ENCODE measurements at regions not wholly inside any gene's neighbourhood (a gene's known extent, or its start where the extent isn't known, plus 50 kb on each side); places are given as distances from the start of the nearest gene placed in this dataset.

- no peaks in the 10 kb centered on the region for H3K27me3 ChIP-seq (ENCODE audit: low read length)
- no peak overlapping the region for H2AFZ ChIP-seq (ENCODE audit: low read depth, low read length, severe bottlenecking)
- H3K4me2 ChIP-seq (ENCODE audit: low read depth, low read length, poor library complexity, severe bottlenecking), result no peak overlapping the region
- H3K27ac ChIP-seq (ENCODE audit: low read depth, low read length), result no peak overlapping the region
- no peaks in the 10 kb centered on the region for H3K79me2 ChIP-seq (ENCODE audit: insufficient read depth, low read length)
- no peaks in the 10 kb centered on the region for H3K9me3 ChIP-seq (ENCODE audit: insufficient read depth, low read length)
- H3K9ac ChIP-seq (ENCODE audit: low read length), result no peak overlapping the region
- H3K4me3 ChIP-seq (ENCODE audit: insufficient read depth, low read length, poor library complexity, severe bottlenecking), result no peak overlapping the region
- H3K9me2 ChIP-seq (replicated peaks; ENCODE audit: insufficient read depth, low read length), result no peaks in the 10 kb centered on the region
- H3K36me3 ChIP-seq (ENCODE audit: low read length), result no peaks in the 10 kb centered on the region
- TF ChIP-seq EZH2phosphoT487 (conservative IDR thresholded peaks at IDR 0.05; ENCODE audit: low read length), result no peak
- TF ChIP-seq CTCF (IDR thresholded peaks at IDR 0.05; ENCODE audit: insufficient read depth, low read length, poor library complexity, severe bottlenecking), result no peak
- no peaks in the 10 kb centered on the region for H4K20me1 ChIP-seq (ENCODE audit: low read depth, low read length)
- H3F3A ChIP-seq (ENCODE audit: insufficient read depth), result no peaks in the 10 kb centered on the region
Observed at GRCh38 chr9:22649384-22649783, 202.8 kb downstream of the DMRTA1 start.

GRCh38 chr9:22650145-22650544 lies 203.5 kb downstream of the DMRTA1 start:
- Histone ChIP-seq H3K9me3 (ENCODE audit: insufficient read depth, low read length) (no peaks in the 10 kb centered on the region), H2AFZ (ENCODE audit: low read depth, low read length, severe bottlenecking) (no peak overlapping the region), H3F3A (ENCODE audit: insufficient read depth) (no peaks in the 10 kb centered on the region)

GRCh38 chr9:22650946-22651345 lies 204.3 kb downstream of the DMRTA1 start:
- no peak overlapping the region for H3K27ac ChIP-seq (ENCODE audit: low read depth, low read length)
- H4K20me1 ChIP-seq (ENCODE audit: low read depth, low read length), result no peaks in the 10 kb centered on the region
- no peaks in the 10 kb centered on the region for H3K9me2 ChIP-seq (replicated peaks; ENCODE audit: insufficient read depth, low read length)
- no peaks in the 10 kb centered on the region for H3K36me3 ChIP-seq (ENCODE audit: low read length)
- no peaks in the 10 kb centered on the region for H3K27me3 ChIP-seq (ENCODE audit: low read length)
- TF ChIP-seq CTCF (IDR thresholded peaks at IDR 0.05; ENCODE audit: insufficient read depth, low read length, poor library complexity, severe bottlenecking), result no peak
- TF ChIP-seq EZH2phosphoT487 (conservative IDR thresholded peaks at IDR 0.05; ENCODE audit: low read length), result no peak
- no peak overlapping the region for H3K9ac ChIP-seq (ENCODE audit: low read length)
- no peaks in the 10 kb centered on the region for H3F3A ChIP-seq (ENCODE audit: insufficient read depth)
- H3K4me3 ChIP-seq (ENCODE audit: insufficient read depth, low read length, poor library complexity, severe bottlenecking), result no peak overlapping the region
- H2AFZ ChIP-seq (ENCODE audit: low read depth, low read length, severe bottlenecking), result no peak overlapping the region
- no peak overlapping the region for H3K4me2 ChIP-seq (ENCODE audit: low read depth, low read length, poor library complexity, severe bottlenecking)
- H3K9me3 ChIP-seq (ENCODE audit: insufficient read depth, low read length), result no peaks in the 10 kb centered on the region
- H3K79me2 ChIP-seq (ENCODE audit: insufficient read depth, low read length), result no peaks in the 10 kb centered on the region

More at GRCh38 chr9:22650145-22650544, 203.5 kb downstream of the DMRTA1 start:
- H3K4me3 ChIP-seq (ENCODE audit: insufficient read depth, low read length, poor library complexity, severe bottlenecking), result no peak overlapping the region
- H3K9ac ChIP-seq (ENCODE audit: low read length), result no peak overlapping the region
- no peaks in the 10 kb centered on the region for H3K36me3 ChIP-seq (ENCODE audit: low read length)
- TF ChIP-seq CTCF (IDR thresholded peaks at IDR 0.05; ENCODE audit: insufficient read depth, low read length, poor library complexity, severe bottlenecking), result no peak
- TF ChIP-seq EZH2phosphoT487 (conservative IDR thresholded peaks at IDR 0.05; ENCODE audit: low read length), result no peak
- H3K27me3 ChIP-seq (ENCODE audit: low read length), result no peaks in the 10 kb centered on the region
- H3K27ac ChIP-seq (ENCODE audit: low read depth, low read length), result no peak overlapping the region
- no peaks in the 10 kb centered on the region for H3K79me2 ChIP-seq (ENCODE audit: insufficient read depth, low read length)
- no peak overlapping the region for H3K4me2 ChIP-seq (ENCODE audit: low read depth, low read length, poor library complexity, severe bottlenecking)
- H3K9me2 ChIP-seq (replicated peaks; ENCODE audit: insufficient read depth, low read length), result no peaks in the 10 kb centered on the region
- no peaks in the 10 kb centered on the region for H4K20me1 ChIP-seq (ENCODE audit: low read depth, low read length)

Data from SU-DHL-6 (cell line).